ENCODE measurements at regions not wholly inside any gene's neighbourhood (a gene's known extent, or its start where the extent isn't known, plus 50 kb on each side); places are given as distances from the start of the nearest gene placed in this dataset.
A peak's percentile ranks its signal among the peaks of the same experiment; 100 is the strongest.

GRCh38 chr6:51016489-51016888, 197.8 kb downstream of the TFAP2B start:
- no peak overlapping the region for H3K4me3 ChIP-seq (replicated peaks in 1 of 2; ENCODE audit: low read depth in 2 of 2, low read length in 2 of 2)
- DNase-seq (ENCODE audit: low read depth in 2 of 2), result no peak
- TF ChIP-seq, protein P1, sequence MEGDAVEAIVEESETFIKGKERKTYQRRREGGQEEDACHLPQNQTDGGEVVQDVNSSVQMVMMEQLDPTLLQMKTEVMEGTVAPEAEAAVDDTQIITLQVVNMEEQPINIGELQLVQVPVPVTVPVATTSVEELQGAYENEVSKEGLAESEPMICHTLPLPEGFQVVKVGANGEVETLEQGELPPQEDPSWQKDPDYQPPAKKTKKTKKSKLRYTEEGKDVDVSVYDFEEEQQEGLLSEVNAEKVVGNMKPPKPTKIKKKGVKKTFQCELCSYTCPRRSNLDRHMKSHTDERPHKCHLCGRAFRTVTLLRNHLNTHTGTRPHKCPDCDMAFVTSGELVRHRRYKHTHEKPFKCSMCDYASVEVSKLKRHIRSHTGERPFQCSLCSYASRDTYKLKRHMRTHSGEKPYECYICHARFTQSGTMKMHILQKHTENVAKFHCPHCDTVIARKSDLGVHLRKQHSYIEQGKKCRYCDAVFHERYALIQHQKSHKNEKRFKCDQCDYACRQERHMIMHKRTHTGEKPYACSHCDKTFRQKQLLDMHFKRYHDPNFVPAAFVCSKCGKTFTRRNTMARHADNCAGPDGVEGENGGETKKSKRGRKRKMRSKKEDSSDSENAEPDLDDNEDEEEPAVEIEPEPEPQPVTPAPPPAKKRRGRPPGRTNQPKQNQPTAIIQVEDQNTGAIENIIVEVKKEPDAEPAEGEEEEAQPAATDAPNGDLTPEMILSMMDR (IDR thresholded peaks at IDR 0.05; ENCODE audit: low read depth, low read length), result no peak

GRCh38 chr6:51019806-51020205, 201.1 kb downstream of the TFAP2B start:
- H3K4me3 ChIP-seq (replicated peaks in 1 of 2; ENCODE audit: low read depth in 2 of 2, low read length in 2 of 2), result no peak overlapping the region
- TF ChIP-seq, protein P1 (IDR thresholded peaks at IDR 0.05; ENCODE audit: low read depth, low read length), result no peak
- DNase-seq (ENCODE audit: low read depth in 2 of 2), result no peak

DNA sequence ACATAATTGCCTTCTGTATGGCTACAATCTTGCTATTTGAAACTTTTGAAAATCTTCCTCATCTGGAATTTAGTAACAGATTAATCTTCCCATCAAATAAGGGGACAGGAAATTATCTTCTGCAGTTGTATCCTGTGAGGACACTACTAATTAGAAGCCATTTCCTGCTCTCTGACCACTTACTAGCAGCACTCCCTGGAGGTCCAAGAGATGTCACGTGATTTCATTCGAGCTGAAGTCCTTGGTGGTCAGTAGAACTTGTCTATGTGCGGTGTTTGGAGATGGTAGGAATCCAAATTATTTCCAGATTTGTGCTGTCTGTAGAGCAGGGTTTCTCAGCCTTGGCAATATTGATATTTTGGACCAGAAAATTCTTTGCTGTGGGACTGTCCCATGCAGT, 202.5 kb downstream of the TFAP2B start:
- no peak for DNase-seq (ENCODE audit: low read depth in 2 of 2)
- TF ChIP-seq, protein P1 (IDR thresholded peaks at IDR 0.05; ENCODE audit: low read depth, low read length), result no peak
- no peak overlapping the region for H3K4me3 ChIP-seq (replicated peaks in 1 of 2; ENCODE audit: low read depth in 2 of 2, low read length in 2 of 2)

GRCh38 chr6:51024126-51024525, 205.5 kb downstream of the TFAP2B start:
- TF ChIP-seq, protein P1 (IDR thresholded peaks at IDR 0.05; ENCODE audit: low read depth, low read length), result no peak
- DNase-seq (ENCODE audit: low read depth in 2 of 2), result no peak
- H3K4me3 ChIP-seq (replicated peaks in 1 of 2; ENCODE audit: low read depth in 2 of 2, low read length in 2 of 2), result no peak overlapping the region

GRCh38 chr6:51025082-51025777, 206.6 kb downstream of the TFAP2B start:
- TF ChIP-seq, protein P1 (IDR thresholded peaks at IDR 0.05; ENCODE audit: low read depth, low read length), result no peak
- no peak overlapping the region for H3K4me3 ChIP-seq (replicated peaks in 1 of 2; ENCODE audit: low read depth in 2 of 2, low read length in 2 of 2)
- DNase-seq (ENCODE audit: low read depth in 2 of 2), result peak in 1 of 2 donors; percentile 5

- no peak overlapping the region for H3K4me3 ChIP-seq (replicated peaks in 1 of 2; ENCODE audit: low read depth in 2 of 2, low read length in 2 of 2)
- no peak for DNase-seq (ENCODE audit: low read depth in 2 of 2)
Observed at GRCh38 chr6:51027283-51028065, 208.8 kb downstream of the TFAP2B start.

More at GRCh38 chr6:51027283-51028065, 208.8 kb downstream of the TFAP2B start:
- TF ChIP-seq, protein P1 (IDR thresholded peaks at IDR 0.05; ENCODE audit: low read depth, low read length), result no peak
